ENCODE measurements at regions not wholly inside any gene's neighbourhood (a gene's known extent, or its start where the extent isn't known, plus 50 kb on each side); places are given as distances from the start of the nearest gene placed in this dataset.

DNA sequence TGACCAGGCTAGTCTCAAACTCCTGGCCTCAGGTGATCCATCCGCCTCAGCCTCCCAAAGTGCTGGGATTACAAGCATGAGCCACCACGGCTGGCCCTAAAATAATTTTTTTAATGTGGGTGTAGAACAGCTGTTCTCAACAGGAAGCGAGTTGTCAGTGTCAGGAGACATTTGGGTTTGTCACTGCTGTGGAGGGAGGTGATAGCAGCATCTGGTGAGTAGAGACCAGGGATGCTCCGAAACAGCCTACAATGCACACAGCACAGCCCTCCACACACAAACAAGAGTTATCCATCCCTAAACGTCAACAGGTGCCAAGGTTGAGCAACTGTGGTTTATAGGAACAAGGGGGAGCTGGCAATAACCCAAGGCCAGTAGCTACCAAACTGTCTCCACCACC lies 243.4 kb upstream of the STS start:
- TF ChIP-seq EZH2 (IDR thresholded peaks at IDR 0.05; ENCODE audit: borderline replicate concordance, insufficient read depth, low read depth, low read length, poor library complexity, severe bottlenecking) (no peak), CTCF (IDR thresholded peaks at IDR 0.05) (no peak)

Measured in B cell (primary cell).